HG03354 (cell line): ENCODE measurements at regions not wholly inside any gene's neighbourhood (a gene's known extent, or its start where the extent isn't known, plus 50 kb on each side); places are given as distances from the start of the nearest gene placed in this dataset.
"Not testable (repeated sequence)": the region's sequence is repeated elsewhere in the genome, so short reads cannot be mapped to it uniquely, and the experiment has no call there.

Source experiments
- ATAC-seq: cut with Tn5 transposase; IDR thresholded peaks from one replicate; pipeline ENCODE4 v1.9.1; 2021; ENCODE audit warnings: mild to moderate bottlenecking; ENCODE audit not compliant: unreplicated experiment, poor library complexity, severe bottlenecking

DNA sequence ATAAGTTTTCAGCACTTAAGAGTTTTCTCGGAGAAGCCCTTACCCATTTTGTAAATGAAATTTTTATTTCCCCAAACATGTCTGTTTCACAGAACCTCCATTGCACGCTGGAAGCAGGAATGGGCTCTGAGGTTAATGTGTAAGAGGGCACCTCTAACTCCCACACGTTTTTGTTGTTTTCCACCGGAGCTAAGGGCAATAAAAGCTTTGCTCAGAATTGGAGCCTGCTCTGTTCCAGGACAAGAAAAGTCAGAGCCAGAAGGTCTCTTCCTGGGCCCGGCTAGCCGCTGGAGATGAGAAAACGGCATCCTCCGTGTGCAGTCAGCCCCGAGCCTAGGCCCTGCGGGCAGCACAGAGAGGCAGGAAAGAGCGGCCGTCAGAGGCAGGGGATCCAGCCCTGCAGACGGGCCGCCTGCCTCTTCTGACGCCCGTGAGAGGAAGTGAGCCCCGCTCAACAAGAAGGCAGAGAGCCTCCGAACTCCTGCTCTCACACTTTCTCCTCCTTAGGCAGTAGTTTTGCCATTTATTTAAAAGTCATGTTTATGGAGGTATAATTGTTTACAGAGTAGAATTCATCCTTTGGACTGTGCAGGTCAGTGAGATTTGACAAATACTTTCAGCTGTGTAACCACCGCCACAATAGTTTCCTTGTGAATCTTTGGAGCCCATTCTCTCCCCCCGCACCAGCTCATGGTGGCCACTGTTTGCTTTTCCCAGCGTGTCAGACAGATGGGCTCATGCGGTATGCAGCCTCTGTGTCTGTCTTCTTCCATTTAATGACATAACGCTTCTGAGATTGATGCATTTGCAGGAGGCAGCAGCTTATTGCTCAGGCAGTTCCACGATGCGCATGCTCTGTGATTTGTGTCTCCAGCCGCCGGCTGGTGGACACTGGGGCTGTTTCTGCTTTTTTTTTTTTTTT, 117.3 kb downstream of the GALR1 start:
- no peak for ATAC-seq

GRCh38 chr18:77369644-77370043, 120.0 kb downstream of the GALR1 start:
- no peak for ATAC-seq

DNA sequence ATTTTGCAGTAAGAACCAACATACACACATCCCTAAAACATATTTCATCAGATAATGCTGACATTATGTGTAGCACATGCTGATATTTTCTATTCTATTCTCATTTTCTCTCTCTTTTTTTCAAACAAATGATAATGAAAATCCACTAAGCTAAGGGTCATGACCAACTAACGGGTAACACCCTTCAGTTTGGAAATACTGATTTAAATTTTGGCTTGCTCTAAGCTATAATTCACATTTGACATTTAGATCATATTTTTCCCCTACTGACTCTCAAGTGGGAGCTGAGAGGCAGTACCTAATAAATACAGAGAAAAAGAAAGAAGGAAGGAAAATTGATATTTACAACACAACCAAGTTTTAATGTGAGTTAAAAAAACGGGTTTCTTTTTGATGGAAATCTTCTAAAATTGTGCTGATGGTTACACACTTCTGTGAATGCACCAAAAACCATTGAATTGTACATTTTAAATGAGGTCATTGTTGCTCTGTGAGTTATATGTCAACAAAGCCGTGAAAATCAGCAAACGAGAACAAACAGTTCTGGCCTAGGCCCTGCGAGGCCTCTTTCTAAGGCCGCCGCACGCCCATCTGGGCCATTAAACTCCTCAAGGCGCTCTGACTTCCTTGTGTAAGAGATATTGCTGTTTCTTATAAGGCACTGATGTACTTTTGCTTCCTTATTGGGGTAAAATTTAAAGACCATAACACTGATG, 124.2 kb downstream of the GALR1 start:
- no peak for ATAC-seq

- no peak for ATAC-seq
These were observed 124.8 kb downstream of the GALR1 start for GRCh38 chr18:77374446-77374805.

GRCh38 chr18:77376043-77376732, 126.5 kb downstream of the GALR1 start:
- no peak for ATAC-seq

DNA sequence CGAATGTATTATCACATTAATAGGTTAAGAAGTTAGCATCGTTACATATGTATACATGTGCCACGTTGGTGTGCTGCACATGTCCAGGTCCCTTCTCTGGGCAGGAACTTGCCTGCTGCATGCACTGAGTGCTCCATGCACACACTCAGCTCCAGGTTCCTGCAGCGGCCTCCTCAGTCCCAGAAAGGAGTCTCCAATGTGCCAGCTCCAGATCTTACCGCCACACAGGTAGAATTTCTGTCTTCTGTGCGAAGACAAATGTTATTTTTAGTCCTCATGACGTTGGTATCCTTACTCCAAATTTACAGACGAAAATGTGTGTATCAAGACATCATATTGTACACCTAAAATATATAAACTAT, 127.1 kb downstream of the GALR1 start:
- no peak for ATAC-seq

GRCh38 chr18:77377813-77378212, 128.2 kb downstream of the GALR1 start:
- ATAC-seq, result no peak

- ATAC-seq, result no peak
These were observed 130.4 kb downstream of the GALR1 start for GRCh38 chr18:77379976-77380509.

DNA sequence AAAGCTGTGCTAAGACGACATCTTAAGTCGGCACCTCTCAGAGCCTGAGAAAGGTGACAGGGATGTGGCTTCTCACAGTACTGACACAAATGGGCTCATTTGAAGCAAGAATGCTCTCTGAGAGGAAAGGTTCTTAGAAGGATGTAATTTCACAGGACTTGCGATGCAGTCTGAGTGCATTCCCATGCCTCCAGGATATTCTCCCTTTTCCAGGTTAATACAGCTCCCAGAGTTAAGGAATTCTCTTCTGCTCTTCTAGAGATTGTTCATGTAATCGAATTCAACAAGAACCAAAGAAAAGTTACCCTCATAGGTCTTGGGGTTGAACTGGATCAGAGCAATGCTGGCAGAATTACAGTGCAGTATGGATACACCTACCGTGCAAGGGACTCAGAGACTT, 131.0 kb downstream of the GALR1 start:
- no peak for ATAC-seq

DNA sequence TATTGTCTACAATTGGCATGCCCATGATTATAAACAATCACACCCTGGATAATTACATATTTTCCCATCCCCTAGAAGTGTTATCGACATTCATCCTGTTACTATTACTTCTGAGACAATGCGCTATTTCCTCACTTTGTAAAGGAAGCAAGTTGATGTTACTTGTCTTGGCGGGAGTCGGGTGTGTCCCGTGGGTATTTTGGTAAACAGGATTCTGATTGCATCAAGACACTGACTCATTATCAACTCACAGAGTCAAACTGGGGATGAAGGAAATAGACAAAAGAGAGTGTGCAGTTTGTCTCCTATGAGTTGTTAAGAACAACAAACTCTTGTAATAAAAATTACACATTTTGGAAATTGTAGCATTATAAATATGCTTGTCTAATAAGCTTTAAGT, 142.7 kb downstream of the GALR1 start:
- ATAC-seq, result no peak

DNA sequence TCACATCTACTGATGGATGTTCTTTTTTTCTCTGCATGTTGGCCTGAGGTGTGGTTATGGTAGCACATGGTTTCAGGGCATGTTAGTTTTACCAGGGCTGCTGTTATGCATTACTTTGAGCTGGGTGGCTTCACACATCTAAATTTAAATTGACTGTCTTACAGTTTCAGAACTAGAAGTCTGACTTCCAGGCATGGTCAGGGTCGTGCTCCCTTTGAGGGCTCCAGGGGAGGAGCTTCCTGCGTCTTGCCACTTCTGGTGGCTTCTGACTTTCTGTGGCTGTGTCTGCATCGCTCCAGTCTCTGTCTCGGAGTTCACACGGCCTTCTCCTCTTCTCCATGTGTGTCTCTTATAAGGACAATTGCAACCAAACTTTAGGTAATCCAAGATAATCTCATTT, 143.9 kb downstream of the GALR1 start:
- ATAC-seq, result no peak

GRCh38 chr18:77395953-77396352, 146.3 kb downstream of the GALR1 start:
- ATAC-seq, result no peak

- no peak for ATAC-seq
These were observed 147.4 kb downstream of the GALR1 start for GRCh38 chr18:77397056-77397455.

- ATAC-seq, result no peak
These were observed 148.0 kb downstream of the GALR1 start for GRCh38 chr18:77397617-77398016.

- ATAC-seq, result no peak
These were observed 150.9 kb downstream of the GALR1 start for GRCh38 chr18:77400561-77400960.

DNA sequence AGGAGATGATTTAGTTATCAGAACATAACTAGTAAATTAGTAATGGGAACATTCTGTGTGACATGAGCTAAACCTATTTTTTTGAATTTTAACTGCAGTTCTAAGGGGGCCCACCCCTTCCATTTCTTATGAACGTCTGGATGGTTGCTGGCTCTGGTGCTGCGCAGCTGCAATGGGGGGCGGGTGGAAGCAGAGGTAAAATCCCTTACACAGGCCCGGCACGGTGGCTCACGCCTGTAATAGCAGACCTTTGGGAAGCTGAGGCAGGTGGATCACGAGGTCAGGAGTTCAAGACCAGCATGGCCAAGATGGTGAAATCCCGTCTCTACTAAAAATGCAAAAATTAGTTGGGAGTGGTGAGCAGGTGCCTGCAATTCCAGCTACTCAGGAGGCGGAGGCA, 151.5 kb downstream of the GALR1 start:
- no peak for ATAC-seq

GRCh38 chr18:77403969-77404535, 154.4 kb downstream of the GALR1 start:
- no peak for ATAC-seq

- no peak for ATAC-seq
These were observed 155.4 kb downstream of the GALR1 start for GRCh38 chr18:77405096-77405495.

DNA sequence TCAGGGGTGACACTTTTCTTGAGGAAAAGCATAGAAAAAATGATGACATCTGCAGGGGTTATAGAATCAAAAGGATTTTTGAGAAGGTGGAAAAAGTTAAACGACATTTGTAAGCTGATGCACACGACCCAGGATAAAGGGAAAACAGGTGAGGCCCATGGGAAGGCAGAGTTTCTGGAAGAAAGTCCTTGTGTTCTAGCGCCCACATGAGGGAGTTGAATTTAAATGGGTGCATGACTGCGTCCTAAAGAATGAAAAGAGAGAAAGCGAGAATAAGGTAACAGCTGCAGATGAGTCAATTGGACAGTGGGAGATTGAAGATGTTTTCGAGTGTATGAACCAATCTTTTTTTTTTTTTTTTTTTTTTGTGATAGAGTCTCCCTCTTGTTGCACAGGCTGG, 158.1 kb downstream of the GALR1 start:
- no peak for ATAC-seq

DNA sequence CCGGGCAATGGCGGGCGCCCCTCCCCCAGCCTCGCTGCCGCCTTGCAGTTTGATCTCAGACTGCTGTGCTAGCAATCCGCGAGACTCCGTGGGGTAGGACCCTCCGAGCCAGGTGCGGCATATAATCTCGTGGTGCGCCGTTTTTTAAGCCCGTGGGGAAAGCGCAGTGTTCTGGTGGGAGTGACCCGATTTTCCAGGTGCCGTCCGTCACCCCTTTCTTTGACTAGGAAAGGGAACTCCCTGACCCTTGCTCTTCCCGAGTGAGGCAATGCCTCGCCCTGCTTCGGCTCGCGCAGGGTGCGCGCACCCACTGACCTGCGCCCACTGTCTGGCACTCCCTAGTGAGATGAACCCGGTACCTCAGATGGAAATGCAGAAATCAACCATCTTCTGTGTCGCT, 171.9 kb downstream of the GALR1 start:
- ATAC-seq, result not testable (repeated sequence)
